CD4-positive, alpha-beta T cell treated with Interleukin-6 for 4 hours (primary cell): ENCODE measurements at regions not wholly inside any gene's neighbourhood (a gene's known extent, or its start where the extent isn't known, plus 50 kb on each side); places are given as distances from the start of the nearest gene placed in this dataset.
"Not testable (repeated sequence)": the region's sequence is repeated elsewhere in the genome, so short reads cannot be mapped to it uniquely, and the experiment has no call there.

Experiments used
- DNase-seq: peaks from one replicate; pipeline ENCODE4 v3.0.0-alpha.2; 2020; ENCODE audit warnings: mixed read lengths

- no peak for DNase-seq
Measured at GRCh38 chr22:47420211-47420610, 657.8 kb downstream of the TBC1D22A start.

GRCh38 chr22:47419239-47419638 lies 656.8 kb downstream of the TBC1D22A start:
- no peak for DNase-seq

GRCh38 chr22:47417699-47418098 lies 655.2 kb downstream of the TBC1D22A start:
- DNase-seq: no peak

- DNase-seq: no peak
Measured at GRCh38 chr22:47411006-47411405, 648.6 kb downstream of the TBC1D22A start.

- DNase-seq: no peak
Measured at GRCh38 chr22:47409539-47410275, 647.3 kb downstream of the TBC1D22A start.

- DNase-seq: no peak
Measured at GRCh38 chr22:47408409-47408808, 646.0 kb downstream of the TBC1D22A start.

GRCh38 chr22:47407461-47408025 lies 645.1 kb downstream of the TBC1D22A start:
- no peak for DNase-seq

GRCh38 chr22:47406896-47407295 lies 644.4 kb downstream of the TBC1D22A start:
- DNase-seq: no peak

GRCh38 chr22:47406180-47406834 lies 643.9 kb downstream of the TBC1D22A start:
- no peak for DNase-seq

- not testable (repeated sequence) for DNase-seq
Measured at GRCh38 chr22:47405222-47405621, 642.8 kb downstream of the TBC1D22A start.

- no peak for DNase-seq
Measured at GRCh38 chr22:47402876-47403525, 640.6 kb downstream of the TBC1D22A start.

- no peak for DNase-seq
Measured at GRCh38 chr22:47401976-47402770, 639.7 kb downstream of the TBC1D22A start.

GRCh38 chr22:47401592-47401898 lies 639.1 kb downstream of the TBC1D22A start:
- no peak for DNase-seq

GRCh38 chr22:47400701-47401591 lies 638.5 kb downstream of the TBC1D22A start:
- no peak for DNase-seq

GRCh38 chr22:47400131-47400530 lies 637.7 kb downstream of the TBC1D22A start:
- DNase-seq: not testable (repeated sequence)

- no peak for DNase-seq
Measured at GRCh38 chr22:47398921-47399790, 636.7 kb downstream of the TBC1D22A start.

- DNase-seq: no peak
Measured at GRCh38 chr22:47398491-47398890, 636.0 kb downstream of the TBC1D22A start.

GRCh38 chr22:47397673-47398072 lies 635.2 kb downstream of the TBC1D22A start:
- no peak for DNase-seq

GRCh38 chr22:47396515-47396914 lies 634.1 kb downstream of the TBC1D22A start:
- no peak for DNase-seq

GRCh38 chr22:47396105-47396504 lies 633.7 kb downstream of the TBC1D22A start:
- DNase-seq: no peak

- DNase-seq: no peak
Measured at GRCh38 chr22:47395481-47395880, 633.0 kb downstream of the TBC1D22A start.
